GM21390 (cell line): ENCODE measurements at regions not wholly inside any gene's neighbourhood (a gene's known extent, or its start where the extent isn't known, plus 50 kb on each side); places are given as distances from the start of the nearest gene placed in this dataset.

Experiments
- ATAC-seq: cut with Tn5 transposase; IDR thresholded peaks from one replicate; pipeline ENCODE4 v1.9.1; 2021; ENCODE audit not compliant: unreplicated experiment

DNA sequence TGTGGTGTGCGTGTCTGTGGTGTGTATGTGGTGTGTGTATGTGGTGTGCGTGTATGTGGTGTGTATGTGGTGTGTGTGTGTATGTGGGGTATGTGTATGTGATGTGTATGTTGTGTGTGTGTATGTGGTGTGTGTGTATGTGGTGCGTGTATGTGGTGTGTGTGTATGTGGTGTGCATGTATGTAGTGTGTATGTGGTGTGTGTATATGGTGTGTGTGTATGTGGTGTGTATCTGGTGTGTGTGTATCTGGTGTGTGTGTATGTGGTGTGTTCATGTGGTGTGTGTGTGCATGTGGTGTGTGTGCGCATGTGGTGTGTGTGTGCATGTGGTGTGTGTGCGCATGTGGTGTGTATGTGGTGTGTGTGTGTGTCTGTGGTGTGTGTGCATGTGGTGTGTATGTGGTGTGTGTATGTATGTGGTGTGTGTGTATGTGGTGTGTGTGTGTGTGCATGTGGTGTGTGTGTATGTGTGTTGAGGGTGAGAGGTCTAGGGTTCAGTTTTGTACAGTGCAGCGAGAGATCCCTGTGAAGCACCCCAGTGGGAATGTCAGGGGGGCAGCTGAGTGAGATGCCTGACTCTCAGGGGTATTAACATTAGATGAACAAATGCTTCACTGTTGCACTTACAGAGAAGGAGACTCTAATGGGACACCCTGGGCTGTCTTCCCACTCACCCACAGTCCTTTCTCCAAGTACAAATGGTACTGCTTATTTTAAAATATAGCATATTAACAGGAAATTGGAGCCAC, 61.3 kb upstream of the MEDAG start:
- ATAC-seq = no peak

DNA sequence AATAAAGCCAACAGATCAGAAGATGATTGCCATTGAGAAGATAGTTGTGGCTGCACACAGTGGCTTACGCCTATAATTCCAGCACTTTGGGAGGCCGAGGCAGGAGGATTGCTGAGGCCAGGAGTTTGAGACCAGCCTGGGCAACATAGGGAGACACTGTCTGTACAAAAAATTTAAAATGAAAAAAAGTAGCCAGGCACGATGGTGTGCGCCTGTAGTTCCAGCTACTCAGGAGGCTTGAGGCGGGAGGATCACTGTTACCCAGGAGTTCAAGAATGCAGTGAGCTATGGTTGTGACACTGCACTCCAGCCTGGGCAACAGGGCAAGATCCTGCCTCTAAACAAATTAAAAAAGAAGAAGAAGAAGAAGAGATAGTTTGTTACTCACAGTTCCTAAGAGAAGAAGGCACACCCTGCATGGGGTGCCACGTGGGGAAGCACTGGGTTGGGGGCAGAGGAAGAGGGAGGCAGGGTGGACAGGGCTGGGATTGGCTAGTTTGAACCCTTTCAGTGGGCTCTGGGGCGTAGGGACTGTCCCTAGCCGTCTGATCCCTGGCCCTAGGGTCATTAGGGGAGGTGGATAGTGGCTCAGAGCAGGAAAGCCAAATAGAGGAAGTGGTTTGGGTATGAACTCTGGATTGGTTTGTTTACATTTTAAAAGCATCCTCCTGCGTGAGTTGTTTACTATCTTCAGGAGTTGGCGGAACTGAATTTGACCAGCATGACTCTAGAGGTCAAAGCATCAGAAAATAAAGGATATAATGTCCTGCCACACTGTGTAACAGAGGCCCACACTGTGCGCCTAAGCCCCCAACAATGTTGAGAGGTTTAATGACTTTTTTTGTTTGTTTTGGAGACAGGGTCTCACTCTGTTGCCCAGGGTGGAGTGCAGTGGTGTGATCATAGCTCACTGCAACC, 60.5 kb upstream of the MEDAG start:
- ATAC-seq = no peak

DNA sequence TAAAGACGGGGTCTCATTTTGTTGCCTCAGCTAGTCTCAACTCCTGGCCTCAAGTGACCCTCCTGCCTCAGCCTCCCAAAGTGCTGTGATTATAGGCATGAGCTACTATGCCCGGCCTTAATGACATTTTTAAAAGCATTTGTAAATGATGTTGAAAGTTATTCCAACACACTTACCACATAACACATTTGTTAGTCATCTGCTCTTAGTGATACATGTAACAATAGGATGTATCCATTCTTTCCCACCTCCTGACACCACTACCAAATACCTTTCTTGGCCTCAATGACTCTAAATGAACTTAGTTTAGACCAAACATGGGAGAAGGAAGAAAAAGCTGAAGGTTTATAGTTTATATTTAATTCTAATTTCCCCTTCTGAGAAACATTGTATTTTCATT, 59.8 kb upstream of the MEDAG start:
- ATAC-seq = no peak

DNA sequence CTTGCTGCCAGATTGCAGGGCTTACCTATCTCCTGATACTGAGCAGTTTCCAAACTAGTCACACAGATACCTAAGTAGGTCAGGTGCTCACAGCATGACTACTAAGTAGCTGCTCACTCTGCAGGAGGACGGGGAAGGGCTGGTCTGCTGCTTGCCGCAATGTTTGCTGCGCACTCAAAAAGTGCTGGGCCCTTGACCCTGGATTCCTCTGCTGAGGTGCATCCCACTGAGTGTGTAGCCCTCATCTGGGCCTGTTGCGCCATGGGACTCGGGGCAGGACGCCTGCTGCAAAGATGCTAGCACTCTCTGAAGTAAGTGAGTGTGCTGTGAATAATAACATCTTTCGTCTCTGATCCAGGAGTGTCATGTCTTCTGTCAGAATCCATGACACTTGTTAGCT, 59.2 kb upstream of the MEDAG start:
- ATAC-seq = no peak

DNA sequence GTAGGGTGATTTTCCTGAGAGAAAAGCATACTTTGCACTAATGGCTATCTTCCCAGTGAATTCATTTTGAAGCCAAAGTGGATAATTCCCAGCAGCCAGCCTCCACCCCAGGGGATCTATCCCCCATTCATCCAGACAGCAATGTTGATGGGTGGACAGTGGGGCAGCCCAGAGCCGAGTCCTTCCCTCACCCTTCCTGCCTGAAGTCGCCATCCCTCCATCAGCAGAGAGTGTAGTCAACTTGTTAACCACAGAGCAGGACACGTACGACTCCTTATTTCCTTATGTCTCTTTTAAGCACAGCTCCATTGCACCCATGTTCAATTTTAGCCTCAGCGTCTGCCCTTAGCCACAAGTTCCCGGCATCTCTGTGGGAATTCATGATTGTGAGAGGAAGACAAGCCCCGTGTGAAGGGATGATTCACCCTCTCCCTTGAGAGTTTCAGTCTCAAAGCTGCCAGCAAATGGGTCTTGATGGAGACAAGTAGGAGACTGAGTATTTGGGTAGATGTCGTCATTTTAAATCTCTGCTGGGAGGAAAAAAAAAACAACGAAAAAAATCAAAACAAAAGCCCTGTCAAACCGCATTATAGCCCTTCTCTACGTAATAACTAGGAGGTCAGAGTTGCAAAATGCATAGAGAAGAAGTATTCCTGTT, 58.3 kb upstream of the MEDAG start:
- ATAC-seq = peak; percentile 43

DNA sequence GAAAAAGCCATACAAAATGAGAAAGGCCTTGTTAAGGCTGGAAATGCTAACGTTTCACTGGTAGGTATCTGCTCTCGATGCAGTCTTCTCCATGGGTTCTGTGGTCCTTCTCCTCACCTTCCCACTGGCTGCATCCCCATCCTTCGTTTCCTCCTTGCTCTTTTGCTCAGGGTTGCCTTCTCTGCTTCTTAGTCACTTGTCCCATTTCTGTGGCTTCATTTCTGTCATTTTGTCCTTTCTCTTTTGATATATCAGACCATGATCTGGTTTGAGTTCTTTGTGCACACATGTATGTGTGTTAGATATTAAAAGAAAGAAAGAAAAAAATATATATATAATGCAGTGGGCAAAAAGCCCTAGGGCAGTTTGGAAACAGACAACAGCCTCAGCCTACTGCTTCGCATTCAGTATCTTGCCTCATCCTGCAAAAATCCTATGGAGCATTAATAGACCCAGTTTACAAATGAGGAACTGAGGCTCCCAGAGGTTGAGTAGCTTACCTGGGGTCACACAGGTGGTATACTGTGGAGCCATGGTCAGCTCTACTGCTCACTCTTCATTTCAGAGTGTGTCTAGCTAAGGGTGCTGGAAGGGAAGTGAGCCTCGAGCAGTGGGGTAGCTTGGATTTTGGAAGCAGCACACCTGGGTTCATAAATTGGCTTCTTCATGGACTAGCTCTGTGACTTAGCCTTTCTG, 57.6 kb upstream of the MEDAG start:
- ATAC-seq = no peak

DNA sequence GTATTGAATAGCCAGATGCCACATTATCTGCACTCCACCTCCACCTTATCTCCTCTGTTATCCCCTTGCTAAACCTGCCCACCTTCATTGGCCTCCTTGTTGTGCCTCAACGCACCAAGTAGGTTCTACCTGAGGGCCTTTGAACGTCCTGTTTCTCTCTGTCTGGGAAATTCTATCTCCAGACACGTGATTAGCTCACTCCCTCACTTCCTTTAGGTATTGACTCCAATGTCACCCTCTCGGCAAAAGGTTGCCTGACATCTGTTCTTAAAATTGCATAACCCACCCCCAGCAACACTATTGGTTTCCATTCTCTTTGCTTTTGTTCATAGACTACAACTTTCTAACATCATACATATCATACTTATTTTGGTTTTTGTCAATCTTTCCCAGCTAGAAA, 56.5 kb upstream of the MEDAG start:
- no peak for ATAC-seq

DNA sequence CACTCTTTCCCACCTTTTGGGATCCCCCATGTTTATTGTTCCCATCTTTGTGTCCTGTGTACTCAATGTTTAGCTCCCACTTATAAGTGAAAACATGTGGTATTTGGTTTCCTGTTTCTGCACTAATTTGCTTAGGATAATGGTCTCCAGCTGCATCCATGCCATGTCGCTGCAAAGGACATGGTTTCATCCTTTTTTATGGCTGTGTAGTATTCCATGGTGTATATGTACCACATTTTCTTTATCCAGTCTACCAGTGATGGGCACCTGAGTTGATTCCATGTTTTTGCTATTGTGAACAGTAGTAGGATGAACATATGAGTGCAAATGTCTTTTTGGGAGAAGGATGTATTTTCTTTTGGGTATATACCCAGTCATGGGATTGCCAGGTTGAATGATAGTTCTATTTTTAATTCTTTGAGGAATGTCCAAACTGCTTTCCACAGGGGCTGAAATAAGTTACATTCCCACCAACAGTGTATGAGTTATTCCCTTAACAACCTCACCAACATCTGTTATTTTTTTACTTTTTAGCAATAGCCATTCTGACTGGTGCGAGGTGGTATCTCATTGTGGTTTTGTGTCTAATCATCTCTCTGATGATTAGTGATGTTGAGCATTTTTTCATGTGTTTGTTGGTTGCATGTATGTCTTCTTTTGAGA, 55.7 kb upstream of the MEDAG start:
- no peak for ATAC-seq

DNA sequence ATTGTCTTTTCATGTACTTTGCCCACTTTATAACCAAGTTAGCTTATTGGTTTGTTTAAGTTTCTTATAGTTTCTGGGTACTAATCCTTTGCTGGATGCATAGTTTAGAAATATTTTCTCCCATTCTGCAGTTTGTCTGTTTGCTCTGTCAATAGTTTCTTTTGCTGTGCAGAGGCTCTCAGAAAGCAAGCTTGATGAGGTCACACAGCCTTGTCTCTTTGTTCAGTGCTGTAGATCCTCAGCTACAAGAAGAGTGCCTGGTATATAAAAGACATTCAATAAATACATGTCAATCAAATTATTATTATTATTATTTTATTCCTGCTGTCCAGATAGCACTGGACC, 55.2 kb upstream of the MEDAG start:
- no peak for ATAC-seq

DNA sequence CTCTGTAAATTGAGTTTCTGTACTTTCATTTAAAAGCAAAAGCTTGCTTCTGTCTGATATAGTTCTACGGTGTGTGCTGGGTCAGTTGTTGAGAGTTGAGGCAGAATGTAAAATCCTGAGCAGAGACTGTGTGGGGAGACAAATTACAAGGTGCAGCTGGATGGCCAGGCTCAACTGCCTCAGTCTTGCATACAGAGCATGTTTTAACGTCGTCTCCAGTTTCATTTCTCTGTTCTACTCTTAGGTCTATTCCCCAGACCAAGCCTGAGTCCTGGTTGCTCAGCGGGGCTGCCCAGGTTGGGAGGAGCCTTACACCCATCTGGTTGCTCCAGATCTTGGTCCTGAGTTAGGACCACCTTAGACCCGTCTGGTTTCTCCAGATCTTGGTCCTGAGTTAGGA, 54.4 kb upstream of the MEDAG start:
- peak; percentile 87 for ATAC-seq

DNA sequence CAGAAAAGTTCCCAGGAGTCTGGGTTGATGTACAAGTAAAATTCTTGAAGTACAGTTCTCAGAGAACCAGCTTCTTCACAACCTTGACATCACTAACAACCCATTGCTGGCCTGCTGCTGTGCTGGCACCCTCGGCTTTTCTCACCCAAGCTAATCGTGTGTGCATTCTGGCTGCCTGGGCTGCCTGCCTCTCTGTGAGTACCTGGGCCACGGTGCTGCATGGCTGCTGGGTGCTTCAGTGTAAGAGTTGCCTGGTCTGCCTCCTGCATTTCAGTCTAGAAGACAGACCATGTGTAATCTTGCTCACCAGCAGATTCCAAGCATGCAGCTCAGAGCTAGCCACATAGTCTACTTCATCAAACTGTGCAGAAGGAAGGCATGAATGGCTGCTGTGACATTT, 50.5 kb upstream of the MEDAG start:
- ATAC-seq = no peak

DNA sequence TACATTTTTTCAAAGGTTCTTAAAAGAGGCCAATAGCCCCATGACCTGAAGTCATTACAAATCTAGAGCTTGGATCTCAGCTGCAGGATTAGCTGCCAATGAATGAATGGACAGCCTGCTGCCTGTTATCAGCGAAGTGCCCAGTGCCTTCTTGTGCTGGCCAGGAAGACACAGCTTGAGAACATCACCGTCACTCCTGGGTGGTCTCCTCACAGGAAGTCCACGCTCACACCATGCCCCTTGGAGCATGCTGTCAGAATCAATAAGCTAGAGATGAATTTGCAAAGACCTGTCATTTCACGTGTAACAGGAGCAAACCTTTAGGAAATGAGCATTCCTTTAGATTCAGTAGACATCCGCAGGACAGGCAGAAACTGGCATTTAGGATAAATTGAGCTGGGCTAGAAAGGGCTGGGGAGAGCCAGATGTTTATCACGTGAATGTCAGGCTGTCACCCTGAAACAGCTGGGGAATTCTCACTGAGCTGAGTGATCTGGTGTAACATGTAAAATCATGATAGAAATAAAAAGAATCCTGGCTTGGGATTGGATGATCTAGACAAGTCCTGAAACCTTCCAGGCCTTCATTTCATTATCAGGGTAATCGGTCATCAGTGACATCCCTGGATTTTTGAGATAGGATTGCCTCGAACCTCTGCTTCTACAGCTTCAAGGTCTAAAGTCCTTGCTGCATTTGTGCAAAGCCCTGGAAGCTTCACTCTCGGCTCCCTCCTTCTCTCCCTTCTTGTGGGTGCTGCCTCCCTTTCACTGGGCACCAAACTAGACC, 49.9 kb upstream of the MEDAG start:
- no peak for ATAC-seq
